Fibroblast of the conjunctiva (primary cell): ENCODE measurements at regions not wholly inside any gene's neighbourhood (a gene's known extent, or its start where the extent isn't known, plus 50 kb on each side); places are given as distances from the start of the nearest gene placed in this dataset.

ENCODE experiments used
- DNase-seq: peaks from one replicate; pipeline ENCODE4 v3.0.0-alpha.2; 2010; ENCODE audit warnings: low read depth

DNA sequence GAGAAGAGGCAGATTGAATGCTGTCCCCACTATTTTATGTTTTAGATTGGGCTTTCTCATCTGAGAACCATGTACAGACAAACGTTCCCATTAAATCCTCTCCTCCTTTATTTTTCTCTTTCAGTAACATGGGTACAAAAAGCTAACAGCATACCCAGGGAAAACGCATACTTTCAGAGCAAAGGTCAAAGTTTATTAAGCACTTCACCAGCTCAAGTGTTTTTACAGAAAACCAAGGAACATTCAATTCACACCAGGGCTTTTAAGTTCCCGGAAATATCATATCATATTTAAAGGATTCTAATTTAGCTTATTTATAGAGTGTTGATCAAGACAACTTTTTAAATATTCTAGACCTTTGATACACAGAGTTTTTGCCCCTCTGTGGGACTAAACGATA lies 271.5 kb upstream of the C1orf87 start:
- no peak for DNase-seq

DNA sequence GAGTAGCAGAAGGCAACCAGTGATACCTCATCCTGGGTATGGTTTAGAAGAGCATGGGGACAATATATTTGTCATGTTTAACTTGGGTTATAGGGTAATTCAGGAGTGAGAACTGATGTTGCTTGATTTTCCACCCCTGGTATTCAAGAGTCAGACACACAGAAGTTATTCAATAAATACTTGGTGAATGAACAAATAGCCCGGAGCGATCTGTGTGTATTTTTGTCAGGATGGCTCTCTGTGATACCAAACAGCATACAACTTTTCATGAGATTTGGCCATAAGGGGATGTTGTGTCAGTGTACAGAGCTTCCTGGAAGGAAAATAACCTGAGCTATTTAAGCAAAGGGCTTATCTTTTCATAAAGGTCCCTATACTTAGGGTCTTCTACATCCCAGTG lies 270.2 kb upstream of the C1orf87 start:
- DNase-seq: no peak

DNA sequence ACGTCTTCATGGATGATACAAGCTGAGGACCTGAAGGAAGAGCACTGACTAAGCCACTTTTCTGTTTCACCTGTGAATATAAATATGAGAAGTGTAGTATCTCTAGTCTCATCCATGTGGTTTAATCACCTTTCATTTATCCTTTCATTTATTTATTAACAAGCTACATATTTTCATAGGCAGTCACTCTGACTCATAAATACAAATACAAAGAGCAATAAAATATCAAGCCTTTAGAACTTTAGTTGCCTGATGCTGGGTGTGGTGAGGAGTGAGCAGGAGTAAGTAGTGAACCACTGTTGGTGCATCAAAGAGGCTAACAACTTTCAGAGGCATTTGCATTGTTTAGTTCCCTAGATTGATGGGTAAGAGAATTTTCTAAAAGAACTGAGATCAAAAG lies 269.0 kb upstream of the C1orf87 start:
- no peak for DNase-seq

DNA sequence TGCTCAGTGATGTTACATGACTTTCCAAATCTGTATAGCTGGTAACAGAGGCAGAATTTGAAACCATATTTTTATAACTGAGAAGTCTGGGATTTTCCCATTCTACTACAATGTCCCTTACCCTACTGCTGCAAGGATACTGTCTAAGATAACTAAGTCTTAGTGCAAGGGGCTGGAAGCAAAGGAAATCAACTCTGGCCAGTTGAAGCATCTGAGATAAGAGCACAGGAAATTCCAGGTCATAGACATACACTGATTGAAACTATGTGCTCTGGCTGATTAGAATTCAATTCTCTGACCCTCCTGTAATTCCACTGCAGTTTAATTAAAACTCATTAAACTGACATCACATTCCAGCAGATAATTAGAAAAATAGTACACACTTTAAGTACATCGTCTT lies 267.7 kb upstream of the C1orf87 start:
- no peak for DNase-seq

DNA sequence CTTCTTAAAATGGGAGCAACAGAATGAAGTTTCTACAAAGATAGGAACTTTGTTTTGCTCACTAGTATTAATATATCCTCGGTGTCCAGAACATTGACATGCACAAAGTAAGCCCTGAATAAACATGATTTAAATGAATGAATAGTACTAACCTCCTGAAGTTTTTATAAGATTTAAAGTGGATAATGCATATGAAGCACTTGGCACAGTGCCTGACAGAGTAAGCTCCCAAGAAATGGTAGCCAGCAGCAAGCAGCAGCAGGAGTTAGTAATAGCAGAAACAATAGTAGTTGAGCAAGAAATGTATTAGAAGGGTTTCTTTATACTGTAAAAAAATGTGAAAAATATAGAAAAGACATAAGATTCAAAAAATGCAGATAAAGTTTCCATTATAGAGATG lies 258.1 kb upstream of the C1orf87 start:
- no peak for DNase-seq

DNA sequence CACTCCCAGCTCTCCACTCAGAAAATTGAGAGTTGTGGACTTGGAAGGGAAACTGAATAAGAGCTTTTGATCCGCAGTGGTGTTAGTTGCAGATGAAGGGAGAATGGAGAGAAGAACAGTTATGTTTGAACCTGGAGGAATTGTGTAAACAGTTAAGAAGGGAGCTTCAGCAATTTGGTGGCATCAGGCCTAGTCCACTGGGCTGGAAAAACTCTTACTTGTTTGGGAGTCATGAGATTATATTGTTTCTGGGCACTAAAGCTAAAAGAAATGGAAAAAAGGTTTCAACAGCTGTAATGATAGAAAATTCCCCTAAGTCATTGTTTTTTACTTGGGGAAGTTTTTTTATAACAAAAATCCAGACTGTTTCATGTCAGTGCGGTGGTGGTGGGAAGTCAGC lies 256.1 kb upstream of the C1orf87 start:
- no peak for DNase-seq

DNA sequence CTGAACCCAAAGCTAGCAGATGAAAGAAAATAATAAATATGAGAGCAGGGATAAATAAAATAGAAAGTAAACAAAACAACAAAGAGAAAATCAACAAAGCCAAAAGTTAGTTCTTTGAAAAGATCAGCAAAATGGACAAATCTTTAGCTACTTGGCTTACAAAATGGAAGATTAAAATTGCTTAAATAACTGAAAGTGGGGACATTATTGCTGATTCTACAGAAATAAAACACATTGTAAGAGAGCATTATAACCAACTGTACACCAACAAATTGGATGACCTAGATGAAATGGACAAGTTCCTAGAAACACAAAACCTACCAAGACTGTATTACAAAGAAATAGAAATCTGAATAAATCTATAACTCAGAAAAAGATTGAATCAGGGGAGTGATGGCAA lies 238.3 kb upstream of the C1orf87 start:
- DNase-seq: no peak

DNA sequence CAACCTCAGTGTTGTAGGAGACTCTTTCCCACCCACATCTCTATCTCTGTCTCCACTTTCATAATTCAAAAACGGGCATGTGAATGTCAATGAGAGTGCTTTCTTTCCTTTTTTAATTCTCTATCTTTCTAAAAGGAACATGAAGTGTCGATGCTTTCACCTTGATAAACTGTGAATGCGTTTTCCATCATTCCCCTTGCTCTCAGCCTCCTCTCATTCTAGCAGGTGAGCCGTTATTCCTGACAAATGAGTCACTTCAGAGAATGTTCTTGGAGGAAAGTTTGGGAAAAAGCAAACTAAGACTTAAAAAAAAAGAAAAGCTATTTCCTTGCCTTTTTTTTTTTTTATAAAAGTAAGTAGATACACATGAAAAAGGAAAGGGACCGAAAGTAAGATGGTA lies 226.0 kb upstream of the C1orf87 start:
- no peak for DNase-seq

DNA sequence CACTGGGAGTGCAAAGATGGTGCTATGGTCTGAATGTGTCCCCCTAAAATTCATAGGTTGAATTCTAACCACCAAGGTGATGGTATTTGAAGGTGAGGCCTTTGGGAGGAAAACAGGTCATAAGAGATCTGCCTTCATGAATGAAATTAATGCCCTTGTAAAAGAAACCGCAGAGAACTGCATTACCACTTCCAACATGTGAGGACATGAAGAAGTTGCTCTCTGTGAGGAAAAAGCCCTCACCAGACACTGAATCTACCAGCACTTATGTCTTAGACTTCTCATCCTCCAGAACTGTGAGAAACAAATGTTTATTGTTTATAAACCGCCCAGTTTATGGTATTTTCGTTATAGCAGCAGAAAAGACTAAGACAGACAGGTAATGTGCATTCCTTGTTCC lies 224.7 kb upstream of the C1orf87 start:
- no peak for DNase-seq

DNA sequence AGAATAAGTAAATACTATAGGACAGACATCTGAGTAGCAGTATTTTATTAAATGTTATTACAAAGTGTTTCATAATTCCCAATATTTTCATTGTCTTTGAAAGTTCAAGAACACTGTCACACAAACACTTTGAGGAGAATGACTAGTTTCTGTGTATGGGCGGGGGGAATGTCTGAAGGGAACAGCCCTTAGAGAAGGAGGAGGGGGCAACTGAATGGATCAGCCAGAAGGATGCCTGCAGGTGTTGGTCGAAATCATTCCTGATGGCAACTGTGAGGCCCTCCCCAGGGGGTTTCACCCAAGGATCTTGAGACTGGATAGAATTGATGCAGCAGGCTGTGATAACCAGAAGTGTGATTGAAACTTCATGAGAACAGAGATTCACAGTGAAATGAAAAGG lies 223.2 kb upstream of the C1orf87 start:
- DNase-seq: no peak

DNA sequence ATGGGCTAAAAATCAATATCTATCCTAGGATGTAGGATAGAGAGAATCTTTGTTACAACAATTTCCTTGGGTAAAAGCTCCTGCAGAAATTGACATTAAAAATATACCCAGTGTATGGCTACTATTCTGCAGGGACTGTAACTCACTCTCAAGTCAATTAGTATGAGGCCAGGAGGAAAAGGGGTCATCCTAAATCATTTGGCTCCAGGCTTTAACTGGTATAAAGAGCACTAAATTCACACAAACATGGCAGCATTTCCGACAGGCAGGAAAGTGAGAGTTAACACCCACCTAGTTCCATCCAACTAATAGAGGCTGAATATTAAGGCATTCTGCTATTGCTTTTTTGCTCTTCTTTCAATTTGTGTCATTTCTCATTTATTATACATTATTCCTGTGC lies 218.6 kb upstream of the C1orf87 start:
- DNase-seq: no peak

DNA sequence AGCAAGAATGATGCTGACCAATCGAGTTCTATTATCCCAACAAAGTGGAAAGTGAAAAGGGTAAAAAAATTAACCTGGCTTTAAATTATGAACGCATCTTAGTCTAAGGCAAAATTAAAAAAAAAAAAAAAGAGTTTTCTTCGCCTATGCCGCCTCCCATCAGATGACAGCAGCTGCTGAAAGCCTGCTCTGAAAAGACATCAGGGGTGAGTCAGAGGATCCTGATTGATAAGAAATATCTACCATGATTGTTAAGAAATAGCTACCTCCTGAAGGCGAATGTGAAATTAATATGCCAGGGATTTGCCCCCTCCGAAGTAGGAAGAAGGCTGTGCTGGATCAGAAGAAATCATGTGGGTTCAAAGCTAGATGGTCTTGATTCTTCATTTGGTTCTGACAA lies 216.8 kb upstream of the C1orf87 start:
- DNase-seq: no peak

DNA sequence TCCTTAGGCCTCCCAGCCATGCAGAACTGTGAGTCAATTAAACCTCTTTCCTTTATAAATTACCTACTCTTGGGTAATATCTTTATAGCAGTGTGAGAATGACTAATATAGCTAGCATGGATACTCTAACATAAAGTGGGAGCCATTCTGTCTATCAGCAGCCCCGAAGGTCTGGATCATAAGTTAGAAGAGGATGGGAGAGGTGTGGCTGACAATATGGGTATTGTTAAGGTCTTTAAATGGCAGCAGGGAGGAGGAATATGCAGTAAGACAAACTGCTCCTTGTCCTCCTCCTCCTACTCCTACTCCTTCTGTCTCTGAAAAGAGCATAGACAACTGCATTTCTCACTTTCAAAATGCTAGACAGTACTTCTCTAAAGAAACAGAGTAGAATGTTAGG lies 214.0 kb upstream of the C1orf87 start:
- no peak for DNase-seq

DNA sequence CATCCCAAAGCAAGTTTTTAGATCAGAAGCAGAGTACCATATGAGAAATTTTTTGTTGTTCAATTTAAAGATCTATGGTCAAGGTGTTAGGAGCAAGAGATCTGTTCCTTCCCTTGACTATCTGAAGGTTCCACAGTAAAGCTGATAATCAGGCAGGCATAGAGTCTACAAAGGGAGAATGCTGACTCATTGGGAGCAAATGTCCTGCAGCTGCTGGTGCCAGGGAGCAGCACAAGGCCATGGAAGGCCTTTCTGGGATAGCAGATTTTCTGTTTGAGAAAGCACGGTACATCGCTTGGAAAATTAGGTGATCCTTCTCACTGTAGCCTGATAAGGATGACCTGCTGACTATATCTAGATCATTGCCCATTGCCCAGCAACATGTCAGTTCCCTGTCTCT lies 210.1 kb upstream of the C1orf87 start:
- no peak for DNase-seq

DNA sequence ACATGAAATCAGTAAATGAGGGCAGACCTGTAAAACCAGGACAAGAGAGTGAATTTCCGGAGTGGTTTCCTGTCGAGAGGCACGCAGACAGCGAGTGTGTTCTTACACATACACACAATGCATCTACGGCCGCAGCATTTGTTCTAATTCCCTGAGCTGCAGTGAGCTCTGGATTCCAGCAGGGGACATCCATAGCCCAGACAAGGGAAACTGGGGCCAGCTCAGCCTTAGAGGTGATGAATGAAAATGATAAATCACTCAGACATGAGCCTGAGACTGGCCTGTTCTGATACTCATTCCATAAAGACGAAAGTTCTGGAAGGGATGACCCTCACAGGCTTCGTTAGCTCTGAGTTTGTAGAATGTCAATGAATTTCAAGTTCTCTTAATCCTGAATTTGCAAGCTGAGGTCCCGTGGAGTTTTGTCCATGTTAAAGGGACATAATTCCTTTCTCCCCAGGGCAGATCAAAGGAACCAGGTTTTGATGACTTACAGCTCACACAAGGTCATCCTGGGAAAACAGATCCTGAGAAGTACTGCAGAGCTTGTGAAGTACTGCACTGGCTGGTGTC lies 207.9 kb upstream of the C1orf87 start:
- peak; percentile 71 for DNase-seq

DNA sequence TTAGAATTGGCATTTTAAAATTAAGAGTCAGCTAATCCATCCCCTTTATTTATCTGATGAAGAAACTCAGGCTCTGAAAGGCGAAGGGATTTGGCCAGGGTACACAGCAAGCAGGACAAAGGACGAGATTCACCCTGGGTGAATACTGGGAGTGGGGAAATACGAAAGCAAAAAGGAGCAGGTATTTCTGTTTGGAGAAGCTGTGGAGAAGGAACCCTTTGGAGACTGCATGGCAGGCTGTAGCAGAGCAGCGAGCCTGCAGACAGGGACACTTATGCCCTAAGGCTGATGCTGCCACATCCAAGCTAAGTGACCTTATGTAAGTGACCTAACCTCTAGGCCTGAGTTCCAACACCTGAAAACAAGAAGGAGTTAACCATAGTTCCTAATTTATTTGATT lies 207.2 kb upstream of the C1orf87 start:
- DNase-seq: no peak

DNA sequence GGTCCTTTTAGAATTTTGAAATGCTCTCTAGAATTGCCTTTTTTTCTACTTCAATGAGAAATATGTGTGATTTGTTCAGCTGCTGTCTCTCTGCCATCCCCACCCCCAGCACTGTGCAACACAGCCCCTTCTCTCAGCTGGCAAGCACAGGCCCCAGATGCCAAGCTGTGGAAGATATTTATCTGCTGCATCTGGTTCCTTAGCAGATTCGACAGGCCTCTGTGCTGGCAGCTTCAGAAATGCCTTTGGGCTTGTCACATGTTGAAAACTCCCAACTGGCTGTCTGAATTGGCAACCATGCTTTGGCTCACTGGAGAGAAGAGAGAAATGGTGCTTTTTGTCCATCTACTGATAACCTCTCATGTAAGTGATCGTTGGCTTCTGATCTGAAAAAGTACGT lies 206.7 kb upstream of the C1orf87 start:
- peak; percentile 21 for DNase-seq

DNA sequence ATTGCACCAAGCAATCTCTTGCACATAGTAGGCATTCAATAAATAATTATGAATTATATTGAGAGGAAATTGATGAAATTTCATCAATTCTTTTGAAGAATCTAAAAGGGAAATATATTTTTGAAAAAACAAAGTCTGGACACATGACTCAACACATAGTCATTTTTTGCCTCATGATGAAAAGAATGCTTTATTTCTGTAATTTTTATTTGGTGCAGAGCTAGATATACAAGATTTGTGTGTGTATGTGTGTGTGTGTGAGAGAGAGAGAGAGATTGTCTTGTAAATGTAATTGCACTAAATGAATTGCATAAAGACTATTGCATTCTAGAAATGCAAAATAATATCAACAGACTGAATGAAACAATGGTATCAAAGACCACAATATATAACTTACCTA lies 206.2 kb upstream of the C1orf87 start:
- peak; percentile 27 for DNase-seq

DNA sequence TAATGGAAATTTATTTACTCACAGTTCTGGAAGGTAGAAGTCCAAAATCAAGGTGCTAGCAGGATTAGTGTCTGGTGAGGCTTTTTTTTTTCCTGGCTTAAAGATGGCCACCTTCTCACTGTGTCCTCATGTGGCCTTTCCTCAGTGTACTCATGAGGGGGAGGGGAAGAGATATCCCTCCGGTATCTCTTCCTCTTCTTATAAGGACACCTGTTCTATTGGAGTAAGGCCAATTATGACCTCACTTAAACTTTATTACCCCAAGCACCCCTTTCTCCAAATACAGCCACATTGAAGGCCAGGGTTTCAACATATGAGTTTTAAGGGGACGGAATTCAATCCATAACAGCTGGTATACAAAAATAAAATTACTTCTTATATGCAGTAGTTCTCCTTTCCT lies 203.7 kb upstream of the C1orf87 start:
- DNase-seq: no peak

DNA sequence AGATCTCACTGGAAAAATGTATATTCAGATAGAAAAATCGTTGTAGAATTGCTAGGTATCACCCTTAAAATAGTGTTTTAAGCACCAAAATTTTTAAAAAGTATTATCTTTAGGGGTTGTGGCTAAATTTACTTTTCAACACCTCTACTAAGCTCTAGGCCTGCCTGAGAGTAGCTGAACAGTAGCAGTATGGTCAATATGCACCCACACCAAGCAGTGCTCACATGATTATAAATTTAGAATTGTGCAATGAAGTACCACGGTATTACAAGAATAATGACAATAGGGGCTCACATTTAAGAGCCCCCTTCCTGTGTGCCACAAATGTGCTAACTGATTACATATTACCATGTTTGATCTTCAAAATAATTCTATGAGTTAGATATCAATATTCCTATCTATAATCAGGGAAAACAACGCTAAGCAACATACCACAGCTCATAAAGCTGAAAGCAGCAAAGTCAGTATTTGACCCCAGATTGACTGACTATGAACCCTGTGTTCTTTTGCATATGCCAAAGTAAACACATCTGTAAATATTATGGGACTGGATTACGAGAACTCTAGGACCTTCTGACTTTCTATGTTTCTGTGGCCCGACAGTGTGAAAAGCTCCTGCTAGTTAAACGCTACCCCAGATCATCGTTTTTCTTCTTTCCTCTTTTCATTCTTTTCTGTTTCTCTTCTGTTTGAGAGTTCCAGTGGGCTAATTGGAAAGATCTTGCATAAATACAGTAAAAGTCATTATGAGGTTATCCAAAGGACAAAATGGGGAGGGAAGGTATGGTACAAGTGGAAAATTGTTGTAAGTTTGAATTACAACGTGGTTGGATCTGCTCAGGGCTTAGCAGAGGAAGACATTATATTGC lies 201.1 kb upstream of the C1orf87 start:
- no peak for DNase-seq

DNA sequence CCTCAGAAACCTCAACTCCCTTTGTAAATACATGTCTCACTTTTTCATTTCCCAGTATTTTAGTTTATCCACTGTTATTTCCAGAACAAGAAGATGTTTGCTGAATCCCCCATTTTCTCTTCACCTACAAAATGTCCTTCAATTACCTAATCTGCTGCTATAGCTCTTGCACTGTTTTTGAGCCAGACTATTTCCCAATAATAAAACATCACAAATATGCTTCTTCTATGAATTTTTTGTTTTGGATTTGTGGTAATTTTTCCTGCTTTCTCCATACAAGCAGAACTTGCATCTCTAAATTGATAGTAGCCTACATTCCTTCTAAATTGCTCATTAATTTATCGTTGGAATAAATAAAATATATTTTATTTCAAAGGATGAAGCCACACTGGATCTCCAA lies 199.6 kb upstream of the C1orf87 start:
- DNase-seq: no peak

DNA sequence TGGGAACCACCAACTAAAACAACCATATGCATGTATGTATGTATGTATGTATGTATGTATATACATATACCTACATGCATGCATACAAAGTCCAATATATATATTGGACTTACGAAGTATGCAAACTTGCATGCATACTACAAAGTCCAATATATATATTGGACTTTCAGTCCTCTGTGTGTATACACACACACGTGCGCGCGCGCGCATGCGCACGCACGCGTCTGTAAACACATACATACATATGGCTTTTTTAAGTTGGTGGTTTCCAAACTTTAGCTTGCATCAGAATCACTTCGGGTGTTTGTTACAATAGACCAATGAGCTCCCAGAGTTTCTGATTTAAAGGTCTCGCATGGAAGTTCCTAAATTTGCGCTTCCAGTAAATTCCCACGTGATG lies 197.5 kb upstream of the C1orf87 start:
- no peak for DNase-seq

DNA sequence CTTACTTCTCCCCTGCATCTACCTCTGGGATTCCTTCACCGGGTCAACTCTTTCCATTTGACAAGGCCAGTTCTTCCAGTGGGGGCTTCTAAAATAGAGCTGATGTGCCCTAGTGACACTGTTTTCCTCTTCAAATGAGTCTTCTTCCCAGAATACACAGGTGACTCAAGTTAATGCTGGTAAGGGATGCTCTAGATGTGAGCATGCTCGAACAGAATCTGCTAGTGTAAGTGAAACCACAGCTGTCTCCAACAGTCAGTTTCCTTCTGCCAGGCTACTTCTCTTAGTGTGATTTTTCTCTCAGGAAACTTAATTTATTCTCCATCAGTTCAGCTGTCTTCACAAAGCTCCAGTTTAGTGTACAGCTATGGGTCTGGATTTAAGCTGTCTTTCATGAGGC lies 194.9 kb upstream of the C1orf87 start:
- DNase-seq: no peak
